ENCODE measurements at regions not wholly inside any gene's neighbourhood (a gene's known extent, or its start where the extent isn't known, plus 50 kb on each side); places are given as distances from the start of the nearest gene placed in this dataset.

- Histone ChIP-seq H3K9me3 (ENCODE audit: control insufficient read depth in 2 of 3, insufficient read depth in 1 of 3, low read length in 3 of 3) (no peaks in the 10 kb centered on the region), H3K9ac (ENCODE audit: low read length in 3 of 3) (no peak overlapping the region), H3K27me3 (ENCODE audit: control insufficient read depth, insufficient read depth, low read length) (no peaks in the 10 kb centered on the region), H3K27ac (ENCODE audit: low read depth in 2 of 2, low read length in 2 of 2) (no peak overlapping the region), H3K4me3 (ENCODE audit: low read length in 3 of 3) (no peak overlapping the region), H3K4me1 (ENCODE audit: control insufficient read depth in 2 of 3, insufficient read depth in 2 of 3, low read depth in 1 of 3, low read length in 3 of 3) (no peaks in the 10 kb centered on the region), H3K36me3 (ENCODE audit: control insufficient read depth in 2 of 3, insufficient read depth in 3 of 3, low read length in 3 of 3) (no peaks in the 10 kb centered on the region)
- no peak for TF ChIP-seq CTCF (IDR thresholded peaks at IDR 0.05; ENCODE audit: borderline replicate concordance, extremely low read depth, insufficient read depth)
- intact Hi-C loops (cut with DNase I) = no loop called here
- DNase-seq = no peak
- FAIRE-seq = no peak
These were observed 203.9 kb downstream of the TBXT start for GRCh38 chr6:165963750-165964149.

GRCh38 chr6:165962366-165962765 is 205.3 kb downstream of the TBXT start:
- intact Hi-C loops (cut with DNase I) = no loop called here
- Histone ChIP-seq H3K36me3 (ENCODE audit: control insufficient read depth in 2 of 3, insufficient read depth in 3 of 3, low read length in 3 of 3) (no peaks in the 10 kb centered on the region), H3K27me3 (ENCODE audit: control insufficient read depth, insufficient read depth, low read length) (no peaks in the 10 kb centered on the region), H3K9me3 (ENCODE audit: control insufficient read depth in 2 of 3, insufficient read depth in 1 of 3, low read length in 3 of 3) (no peaks in the 10 kb centered on the region), H3K4me3 (ENCODE audit: low read length in 3 of 3) (no peak overlapping the region), H3K4me1 (ENCODE audit: control insufficient read depth in 2 of 3, insufficient read depth in 2 of 3, low read depth in 1 of 3, low read length in 3 of 3) (no peaks in the 10 kb centered on the region), H3K9ac (ENCODE audit: low read length in 3 of 3) (no peak overlapping the region), H3K27ac (ENCODE audit: low read depth in 2 of 2, low read length in 2 of 2) (no peak overlapping the region)
- FAIRE-seq (no peak), DNase-seq (no peak)
- TF ChIP-seq CTCF (IDR thresholded peaks at IDR 0.05; ENCODE audit: borderline replicate concordance, extremely low read depth, insufficient read depth) = no peak

- intact Hi-C loops (cut with DNase I) = no loop called here
- DNase-seq (peak in 4 of 5 donors; percentile 62 to 78 (median 66)), FAIRE-seq (no peak)
These were observed 206.4 kb downstream of the TBXT start for GRCh38 chr6:165961233-165961632.

More at GRCh38 chr6:165961233-165961632, 206.4 kb downstream of the TBXT start:
- no peaks in the 10 kb centered on the region for H3K4me1 ChIP-seq (ENCODE audit: control insufficient read depth in 2 of 3, insufficient read depth in 2 of 3, low read depth in 1 of 3, low read length in 3 of 3)
- H3K27me3 ChIP-seq (ENCODE audit: control insufficient read depth, insufficient read depth, low read length) = no peaks in the 10 kb centered on the region
- no peak overlapping the region for H3K4me3 ChIP-seq (ENCODE audit: low read length in 3 of 3)
- no peak overlapping the region for H3K9ac ChIP-seq (ENCODE audit: low read length in 3 of 3)
- no peak overlapping the region for H3K27ac ChIP-seq (ENCODE audit: low read depth in 2 of 2, low read length in 2 of 2)
- TF ChIP-seq CTCF (IDR thresholded peaks at IDR 0.05; ENCODE audit: borderline replicate concordance, extremely low read depth, insufficient read depth) = no peak
- H3K36me3 ChIP-seq (ENCODE audit: control insufficient read depth in 2 of 3, insufficient read depth in 3 of 3, low read length in 3 of 3) = no peaks in the 10 kb centered on the region
- H3K9me3 ChIP-seq (ENCODE audit: control insufficient read depth in 2 of 3, insufficient read depth in 1 of 3, low read length in 3 of 3) = no peaks in the 10 kb centered on the region

Measured in kidney (tissue), 13 donors.